Activated naive CD4-positive, alpha-beta T cell treated with anti-CD3 and anti-CD28 coated beads for 36 hours (primary cell): ENCODE measurements at regions not wholly inside any gene's neighbourhood (a gene's known extent, or its start where the extent isn't known, plus 50 kb on each side); places are given as distances from the start of the nearest gene placed in this dataset.
"Not testable (repeated sequence)": the region's sequence is repeated elsewhere in the genome, so short reads cannot be mapped to it uniquely, and the experiment has no call there.

Source experiments
- CTCF ChIA-PET: fragments of 350-600 bp; sonication (Branson Sonifier 250); formaldehyde crosslinking; loops from one replicate; lab custom pipeline; 2021; ENCODE audit warnings: antibody characterized with exemption; lab: Charles Lee
- DNase-seq: peaks from one replicate; pipeline ENCODE4 v3.0.0-alpha.2; 2020
- H3K27ac Mint-ChIP-seq: one replicate; pipeline ENCODE4 v1.8.0; 2021; ENCODE audit warnings: mild to moderate bottlenecking, mixed read lengths
- H3K27me3 Mint-ChIP-seq: one replicate; pipeline ENCODE4 v1.8.0; 2021; ENCODE audit warnings: low read depth, mixed read lengths
- H3K36me3 Mint-ChIP-seq: one replicate; pipeline ENCODE4 v1.8.0; 2021; ENCODE audit warnings: low read depth, mixed read lengths
- H3K4me1 Mint-ChIP-seq: one replicate; pipeline ENCODE4 v1.8.0; 2021; ENCODE audit warnings: low read depth, mixed read lengths
- H3K4me3 Mint-ChIP-seq: one replicate; pipeline ENCODE4 v1.8.0; 2021; ENCODE audit warnings: mild to moderate bottlenecking, moderate library complexity, mixed read lengths
- H3K9me3 Mint-ChIP-seq: one replicate; pipeline ENCODE4 v1.8.0; 2021; ENCODE audit warnings: mixed read lengths
- intact Hi-C: fragments of 100-400 bp; cut with micrococcal nuclease; formaldehyde crosslinking; loops from one replicate; pipeline ENCODE4 v1.15.1; 2023

GRCh38 chr17:20387549-20387948, 79.8 kb downstream of the LGALS9B start:
- intact Hi-C loops, H3K9me3 Mint-ChIP-seq, CTCF ChIA-PET, DNase-seq, H3K27me3 Mint-ChIP-seq, H3K4me3 Mint-ChIP-seq, H3K4me1 Mint-ChIP-seq, H3K27ac Mint-ChIP-seq, H3K36me3 Mint-ChIP-seq: not testable (repeated sequence)

GRCh38 chr17:20381358-20382300, 85.7 kb downstream of the LGALS9B start:
- intact Hi-C loops, H3K27ac Mint-ChIP-seq, H3K27me3 Mint-ChIP-seq, H3K9me3 Mint-ChIP-seq, CTCF ChIA-PET, H3K4me1 Mint-ChIP-seq, H3K36me3 Mint-ChIP-seq: not testable (repeated sequence)
- H3K4me3 Mint-ChIP-seq = peak overlapping the region; percentile 57
- peak; percentile 45 for DNase-seq

GRCh38 chr17:20380625-20381024, 86.7 kb downstream of the LGALS9B start:
- intact Hi-C loops, CTCF ChIA-PET, H3K27ac Mint-ChIP-seq, H3K4me1 Mint-ChIP-seq, H3K36me3 Mint-ChIP-seq, H3K4me3 Mint-ChIP-seq, DNase-seq, H3K9me3 Mint-ChIP-seq: not testable (repeated sequence)
- peaks cover 11% of the 10 kb centered on the region for H3K27me3 Mint-ChIP-seq

GRCh38 chr17:20379251-20379650, 88.1 kb downstream of the LGALS9B start:
- CTCF ChIA-PET, intact Hi-C loops: not testable (repeated sequence)
- peaks cover 11% of the 10 kb centered on the region for H3K27me3 Mint-ChIP-seq

GRCh38 chr17:20376642-20377041, 90.7 kb downstream of the LGALS9B start:
- H3K4me3 Mint-ChIP-seq, H3K9me3 Mint-ChIP-seq, intact Hi-C loops, CTCF ChIA-PET, H3K27ac Mint-ChIP-seq, H3K36me3 Mint-ChIP-seq, H3K4me1 Mint-ChIP-seq, DNase-seq: not testable (repeated sequence)
- peaks cover 11% of the 10 kb centered on the region for H3K27me3 Mint-ChIP-seq

More at GRCh38 chr17:20379251-20379650, 88.1 kb downstream of the LGALS9B start:
- not testable (repeated sequence) for H3K27ac Mint-ChIP-seq, H3K9me3 Mint-ChIP-seq, DNase-seq, H3K4me1 Mint-ChIP-seq, H3K4me3 Mint-ChIP-seq, H3K36me3 Mint-ChIP-seq

- H3K4me1 Mint-ChIP-seq, CTCF ChIA-PET, H3K27ac Mint-ChIP-seq, H3K27me3 Mint-ChIP-seq, H3K4me3 Mint-ChIP-seq, intact Hi-C loops, H3K9me3 Mint-ChIP-seq, H3K36me3 Mint-ChIP-seq, DNase-seq: not testable (repeated sequence)
Observed at GRCh38 chr17:20375745-20376144, 91.6 kb downstream of the LGALS9B start.
